ENCODE measurements at regions not wholly inside any gene's neighbourhood (a gene's known extent, or its start where the extent isn't known, plus 50 kb on each side); places are given as distances from the start of the nearest gene placed in this dataset.

GRCh38 chr1:112309499-112309898 is 86.5 kb upstream of the CTTNBP2NL start:
- no peak for TF ChIP-seq CTCF (conservative IDR thresholded peaks at IDR 0.05; ENCODE audit: low read depth in 2 of 2)
- TF ChIP-seq EZH2phosphoT487 (IDR thresholded peaks at IDR 0.05; ENCODE audit: unreplicated experiment), result no peak
- no peak for TF ChIP-seq REST (IDR thresholded peaks at IDR 0.05; ENCODE audit: unreplicated experiment)
- no peak for TF ChIP-seq CREB1 (CRISPR knock-in tag; IDR thresholded peaks at IDR 0.05; ENCODE audit: low read depth)
- no peak for TF ChIP-seq EZH2 (IDR thresholded peaks at IDR 0.05; ENCODE audit: low read depth, unreplicated experiment)
- TF ChIP-seq POLR2AphosphoS5 (IDR thresholded peaks at IDR 0.05; ENCODE audit: low read depth), result no peak
